GM12874 (cell line): ENCODE measurements at regions not wholly inside any gene's neighbourhood (a gene's known extent, or its start where the extent isn't known, plus 50 kb on each side); places are given as distances from the start of the nearest gene placed in this dataset.

Experiments used
- CTCF ChIP-seq: IDR thresholded peaks from 2 replicates; pipeline ENCODE4 v1.5.1; 2011; ENCODE audit warnings: low read depth, mild to moderate bottlenecking, control low read depth, low read length, moderate library complexity; ENCODE audit not compliant: insufficient read depth

GRCh38 chr9:89804766-89805531 is 200.1 kb downstream of the GADD45G start:
- no peak for TF ChIP-seq CTCF

- no peak for TF ChIP-seq CTCF
These were observed 200.9 kb downstream of the GADD45G start for GRCh38 chr9:89805571-89806292.

- TF ChIP-seq CTCF, result no peak
These were observed 201.7 kb downstream of the GADD45G start for GRCh38 chr9:89806371-89807100.

- no peak for TF ChIP-seq CTCF
These were observed 202.2 kb downstream of the GADD45G start for GRCh38 chr9:89807101-89807395.

- no peak for TF ChIP-seq CTCF
These were observed 202.9 kb downstream of the GADD45G start for GRCh38 chr9:89807682-89808075.

- peak; percentile 12; the same call in 1 of the 2 replicates for TF ChIP-seq CTCF
These were observed 203.4 kb downstream of the GADD45G start for GRCh38 chr9:89808076-89808755.

GRCh38 chr9:89808756-89809181 is 204.0 kb downstream of the GADD45G start:
- no peak for TF ChIP-seq CTCF
